ENCODE measurements at regions not wholly inside any gene's neighbourhood (a gene's known extent, or its start where the extent isn't known, plus 50 kb on each side); places are given as distances from the start of the nearest gene placed in this dataset.

DNA sequence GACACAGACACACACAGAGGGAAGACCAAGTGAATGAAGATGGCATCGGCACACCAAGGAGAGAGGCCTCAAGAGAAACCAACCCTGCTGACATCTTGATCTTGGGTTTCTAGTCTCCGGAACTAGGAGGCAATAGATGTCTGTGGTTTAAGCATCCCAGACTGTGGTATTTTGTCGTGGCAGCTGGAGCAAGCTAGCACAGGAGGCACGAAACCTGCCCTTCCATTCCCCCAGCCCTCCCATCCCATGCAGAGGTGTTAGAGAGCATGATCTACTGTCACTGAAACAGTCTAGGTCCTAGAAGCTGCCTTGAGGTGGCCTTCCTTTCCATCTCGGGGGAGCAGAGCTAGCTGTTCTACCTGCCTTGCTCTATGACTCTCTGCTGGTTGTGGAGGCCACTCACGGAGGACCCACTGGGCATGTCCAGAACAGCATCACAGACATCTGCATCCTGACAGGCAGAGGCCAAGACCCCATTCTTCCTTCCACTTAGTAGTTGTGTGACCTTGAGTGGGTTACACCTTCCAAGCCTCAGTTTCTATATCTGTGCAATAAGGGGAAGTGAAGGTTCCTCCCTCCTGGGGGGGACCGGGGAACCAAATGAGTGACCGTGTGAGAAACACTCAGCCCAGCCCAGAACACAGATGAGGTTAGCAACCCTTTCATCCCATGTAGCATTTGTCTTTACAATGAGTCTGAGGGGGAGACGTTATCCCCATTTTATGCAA is 134.3 kb upstream of the BOD1 start:
- TF ChIP-seq ZNF274 (IDR thresholded peaks at IDR 0.05; ENCODE audit: borderline replicate concordance, extremely low read depth, low read length) (no peak), CHD1 (IDR thresholded peaks at IDR 0.05; ENCODE audit: low read depth, low read length) (no peak), EP300 (IDR thresholded peaks at IDR 0.05; ENCODE audit: borderline replicate concordance in 1 of 2, low read depth in 2 of 2, low read length in 2 of 2) (no peak), TAF1 (IDR thresholded peaks at IDR 0.05; ENCODE audit: low read depth, low read length) (no peak), MAFK (IDR thresholded peaks at IDR 0.05; ENCODE audit: low read depth, low read length) (no peak), HDAC2 (IDR thresholded peaks at IDR 0.05; ENCODE audit: borderline replicate concordance in 1 of 2, low read depth in 2 of 2, low read length in 2 of 2) (no peak), TCF12 (IDR thresholded peaks at IDR 0.05; ENCODE audit: low read depth, low read length) (no peak), EZH2 (IDR thresholded peaks at IDR 0.05; ENCODE audit: low read depth, low read length, severe bottlenecking) (no peak), POLR2A (IDR thresholded peaks at IDR 0.05; ENCODE audit: control extremely low read depth in 1 of 2, low read depth in 2 of 2, low read length in 2 of 2) (no peak), SP1 (IDR thresholded peaks at IDR 0.05; ENCODE audit: low read depth, low read length) (no peak)
- TF ChIP-seq, protein P1, sequence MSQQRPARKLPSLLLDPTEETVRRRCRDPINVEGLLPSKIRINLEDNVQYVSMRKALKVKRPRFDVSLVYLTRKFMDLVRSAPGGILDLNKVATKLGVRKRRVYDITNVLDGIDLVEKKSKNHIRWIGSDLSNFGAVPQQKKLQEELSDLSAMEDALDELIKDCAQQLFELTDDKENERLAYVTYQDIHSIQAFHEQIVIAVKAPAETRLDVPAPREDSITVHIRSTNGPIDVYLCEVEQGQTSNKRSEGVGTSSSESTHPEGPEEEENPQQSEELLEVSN (IDR thresholded peaks at IDR 0.05): no peak
- TF ChIP-seq, protein P2, sequence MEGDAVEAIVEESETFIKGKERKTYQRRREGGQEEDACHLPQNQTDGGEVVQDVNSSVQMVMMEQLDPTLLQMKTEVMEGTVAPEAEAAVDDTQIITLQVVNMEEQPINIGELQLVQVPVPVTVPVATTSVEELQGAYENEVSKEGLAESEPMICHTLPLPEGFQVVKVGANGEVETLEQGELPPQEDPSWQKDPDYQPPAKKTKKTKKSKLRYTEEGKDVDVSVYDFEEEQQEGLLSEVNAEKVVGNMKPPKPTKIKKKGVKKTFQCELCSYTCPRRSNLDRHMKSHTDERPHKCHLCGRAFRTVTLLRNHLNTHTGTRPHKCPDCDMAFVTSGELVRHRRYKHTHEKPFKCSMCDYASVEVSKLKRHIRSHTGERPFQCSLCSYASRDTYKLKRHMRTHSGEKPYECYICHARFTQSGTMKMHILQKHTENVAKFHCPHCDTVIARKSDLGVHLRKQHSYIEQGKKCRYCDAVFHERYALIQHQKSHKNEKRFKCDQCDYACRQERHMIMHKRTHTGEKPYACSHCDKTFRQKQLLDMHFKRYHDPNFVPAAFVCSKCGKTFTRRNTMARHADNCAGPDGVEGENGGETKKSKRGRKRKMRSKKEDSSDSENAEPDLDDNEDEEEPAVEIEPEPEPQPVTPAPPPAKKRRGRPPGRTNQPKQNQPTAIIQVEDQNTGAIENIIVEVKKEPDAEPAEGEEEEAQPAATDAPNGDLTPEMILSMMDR (IDR thresholded peaks at IDR 0.05; ENCODE audit: control extremely low read depth in 1 of 3, insufficient read depth in 1 of 3, low read depth in 1 of 3, low read length in 3 of 3): no peak
- TF ChIP-seq, protein P3, sequence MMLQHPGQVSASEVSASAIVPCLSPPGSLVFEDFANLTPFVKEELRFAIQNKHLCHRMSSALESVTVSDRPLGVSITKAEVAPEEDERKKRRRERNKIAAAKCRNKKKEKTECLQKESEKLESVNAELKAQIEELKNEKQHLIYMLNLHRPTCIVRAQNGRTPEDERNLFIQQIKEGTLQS (IDR thresholded peaks at IDR 0.05; ENCODE audit: insufficient read depth, low read depth, low read length): no peak
